GM18870 (cell line): ENCODE measurements at regions not wholly inside any gene's neighbourhood (a gene's known extent, or its start where the extent isn't known, plus 50 kb on each side); places are given as distances from the start of the nearest gene placed in this dataset.
"Not testable (repeated sequence)": the region's sequence is repeated elsewhere in the genome, so short reads cannot be mapped to it uniquely, and the experiment has no call there.

Experiments used
- ATAC-seq: cut with Tn5 transposase; IDR thresholded peaks from one replicate; pipeline ENCODE4 v1.9.1; 2021; ENCODE audit warnings: moderate library complexity; ENCODE audit not compliant: unreplicated experiment

GRCh38 chr5:89584339-89584956, 701.5 kb upstream of the MEF2C start:
- no peak for ATAC-seq

- ATAC-seq, result no peak
Observed at GRCh38 chr5:89583534-89583933, 700.5 kb upstream of the MEF2C start.

- no peak for ATAC-seq
Observed at GRCh38 chr5:89582768-89583339, 699.9 kb upstream of the MEF2C start.

- no peak for ATAC-seq
Observed at GRCh38 chr5:89580976-89581375, 698.0 kb upstream of the MEF2C start.

- ATAC-seq, result no peak
Observed at GRCh38 chr5:89575319-89575718, 692.3 kb upstream of the MEF2C start.

- no peak for ATAC-seq
Observed at GRCh38 chr5:89573345-89573744, 690.4 kb upstream of the MEF2C start.

- no peak for ATAC-seq
Observed at GRCh38 chr5:89572696-89573095, 689.7 kb upstream of the MEF2C start.

DNA sequence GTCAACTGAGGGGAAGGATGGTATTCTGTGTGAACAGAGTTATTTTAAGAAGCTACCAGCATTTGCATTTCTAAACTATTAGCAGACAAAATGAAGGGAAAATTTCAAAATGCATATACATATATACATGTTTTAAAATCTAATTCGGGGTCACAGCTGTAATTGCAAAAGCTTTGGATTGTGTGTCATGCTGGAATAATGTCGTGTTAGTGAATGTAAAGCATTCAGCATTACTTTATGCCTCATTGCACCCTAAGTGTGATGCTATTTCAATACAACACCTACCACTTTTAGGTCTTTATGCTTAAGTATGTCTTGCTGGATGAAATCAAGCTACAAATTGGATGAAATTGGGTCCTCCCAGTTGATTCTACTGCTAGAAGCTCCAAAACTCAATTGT, 687.6 kb upstream of the MEF2C start:
- no peak for ATAC-seq

GRCh38 chr5:89566340-89566739, 683.4 kb upstream of the MEF2C start:
- no peak for ATAC-seq

GRCh38 chr5:89560696-89561095, 677.7 kb upstream of the MEF2C start:
- no peak for ATAC-seq

DNA sequence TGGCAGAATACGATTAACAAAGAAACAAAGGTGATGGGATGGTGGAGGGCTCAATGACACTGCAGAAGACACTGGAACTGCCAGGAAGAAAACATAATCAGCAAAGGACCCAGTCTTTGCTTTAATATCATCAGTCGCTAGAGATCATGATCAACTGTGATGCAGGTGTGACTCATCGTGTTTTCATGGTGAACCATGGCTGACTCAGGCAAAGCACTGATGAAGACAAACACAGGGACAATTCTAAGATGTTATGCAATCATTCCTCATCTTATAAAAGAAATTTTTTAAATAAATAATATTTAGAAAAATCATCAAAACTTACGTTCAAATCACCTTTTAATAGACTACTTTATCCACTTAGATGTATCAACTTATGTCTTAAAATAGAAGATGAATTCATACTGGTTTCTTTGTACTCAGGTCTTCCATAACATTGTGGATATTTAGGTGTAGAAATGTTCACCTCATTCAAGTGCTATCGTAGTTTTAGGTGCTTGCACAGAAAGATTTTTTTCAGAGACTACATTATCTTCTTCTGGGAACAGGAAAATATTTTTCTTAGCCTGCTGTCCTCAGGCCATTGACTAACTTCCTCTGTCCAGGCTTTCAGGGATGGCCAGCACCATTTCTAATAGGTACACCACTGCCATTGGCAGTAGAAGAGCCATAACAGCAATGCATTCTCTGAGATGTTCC, 673.4 kb upstream of the MEF2C start:
- no peak for ATAC-seq

DNA sequence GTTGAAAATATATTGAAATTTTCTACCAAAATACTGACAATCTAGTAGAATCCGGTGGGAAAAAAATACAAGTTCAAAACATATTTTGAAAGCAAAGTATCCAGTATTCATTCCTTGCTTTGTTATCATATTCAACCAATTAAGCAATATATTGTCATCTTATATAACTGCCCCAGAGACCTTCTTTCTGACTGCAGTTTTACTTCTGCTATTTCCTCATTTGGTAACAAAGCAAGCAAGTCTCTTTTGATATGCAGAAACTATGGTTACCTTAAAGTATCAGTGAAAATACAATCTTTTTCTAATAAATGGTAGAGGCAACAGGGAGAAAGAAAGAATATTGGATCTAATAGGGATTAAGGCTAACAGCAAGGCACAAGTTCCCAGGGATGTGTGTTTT, 663.7 kb upstream of the MEF2C start:
- no peak for ATAC-seq

DNA sequence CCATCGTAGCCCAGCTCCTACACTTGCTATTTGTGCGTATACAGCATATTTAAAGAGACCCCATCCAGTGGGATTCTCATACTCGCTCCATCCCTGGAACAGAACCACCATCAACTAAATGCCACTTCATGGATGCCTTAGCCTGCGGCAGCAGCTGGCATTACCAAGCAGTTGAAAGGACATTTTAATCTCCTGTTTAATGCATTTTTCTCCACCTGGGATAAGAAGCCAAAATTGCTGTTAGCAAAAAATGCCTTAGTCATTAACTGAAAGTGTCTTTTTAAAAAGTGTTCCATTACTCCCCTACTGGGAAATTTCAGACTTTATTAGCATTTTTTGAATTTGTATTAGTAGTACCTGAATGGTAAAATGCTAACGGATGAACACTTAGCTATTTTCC, 662.6 kb upstream of the MEF2C start:
- no peak for ATAC-seq

DNA sequence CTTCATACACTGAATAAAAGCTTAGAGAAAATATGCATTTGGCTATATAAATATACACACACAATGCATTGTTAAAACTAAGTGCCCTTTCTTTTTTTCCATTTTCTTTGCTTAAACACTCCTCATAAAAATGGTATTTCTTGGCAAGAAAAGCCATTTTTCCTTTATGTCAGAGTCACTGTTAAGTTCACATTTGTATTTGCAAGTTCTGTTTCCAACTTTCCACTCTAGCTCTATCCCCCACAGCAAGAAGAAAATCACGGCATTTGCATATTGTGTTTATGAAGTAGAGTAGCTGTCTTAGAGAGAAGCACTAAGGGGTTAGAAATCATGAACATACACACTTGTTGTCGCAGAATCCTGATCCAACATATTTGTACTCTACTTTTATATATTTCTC, 662.1 kb upstream of the MEF2C start:
- ATAC-seq, result no peak

DNA sequence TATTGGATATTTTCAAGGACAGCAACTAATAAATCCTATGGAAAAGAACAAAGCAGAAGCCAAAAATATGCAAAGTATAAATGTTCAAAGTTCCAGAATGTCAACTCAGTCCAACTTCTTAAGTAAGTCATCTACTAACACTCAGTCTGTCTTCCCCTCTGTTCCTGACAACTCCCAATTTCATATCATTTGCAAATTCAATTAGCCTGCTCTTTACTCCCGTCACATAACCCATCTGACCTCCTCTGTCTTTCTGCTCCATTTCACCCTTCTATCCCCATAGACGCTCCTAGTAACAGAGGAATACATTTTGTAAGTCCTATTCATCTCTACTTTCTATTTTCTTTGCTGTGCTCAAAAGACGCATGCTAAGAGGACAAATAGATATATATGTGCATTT, 659.8 kb upstream of the MEF2C start:
- ATAC-seq, result no peak

GRCh38 chr5:89537800-89538199, 654.8 kb upstream of the MEF2C start:
- ATAC-seq, result no peak

DNA sequence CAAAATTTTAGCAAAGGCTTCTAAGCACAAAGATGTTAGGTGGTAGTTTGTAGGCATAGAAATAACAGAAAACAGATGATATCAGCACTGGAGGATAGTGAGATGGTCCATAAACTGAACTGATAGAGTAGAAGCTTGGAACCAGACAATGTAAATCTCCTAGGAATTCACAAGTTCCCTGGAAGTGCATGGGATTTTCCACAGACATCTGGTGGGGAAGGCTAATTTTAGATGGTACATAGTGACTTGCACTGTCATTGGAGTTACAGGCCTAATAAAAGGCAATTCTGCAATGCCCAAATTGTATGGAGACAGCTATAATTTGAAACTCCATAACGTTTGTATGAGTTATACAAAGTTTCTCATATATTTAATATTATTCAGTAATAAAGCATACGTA, 653.0 kb upstream of the MEF2C start:
- no peak for ATAC-seq

GRCh38 chr5:89535411-89535810, 652.4 kb upstream of the MEF2C start:
- no peak for ATAC-seq

DNA sequence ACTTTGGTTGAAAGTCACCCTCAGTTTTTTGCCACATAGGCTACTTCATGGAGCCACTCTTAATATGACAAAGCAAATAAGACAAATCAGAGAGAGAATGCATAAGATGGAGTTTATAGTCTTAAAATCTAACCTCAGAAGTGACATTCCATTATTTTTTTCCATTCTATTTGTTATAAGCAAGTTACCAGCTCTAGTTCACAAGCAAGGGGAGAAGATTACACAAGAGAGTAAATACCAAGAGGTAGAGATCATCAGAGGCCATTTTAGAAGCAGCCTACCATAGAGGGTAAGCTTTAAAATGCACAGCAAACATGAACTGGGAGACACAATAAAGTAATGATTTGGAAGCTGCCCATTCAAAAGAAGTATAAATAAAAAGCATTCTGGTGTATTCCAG, 651.3 kb upstream of the MEF2C start:
- no peak for ATAC-seq

DNA sequence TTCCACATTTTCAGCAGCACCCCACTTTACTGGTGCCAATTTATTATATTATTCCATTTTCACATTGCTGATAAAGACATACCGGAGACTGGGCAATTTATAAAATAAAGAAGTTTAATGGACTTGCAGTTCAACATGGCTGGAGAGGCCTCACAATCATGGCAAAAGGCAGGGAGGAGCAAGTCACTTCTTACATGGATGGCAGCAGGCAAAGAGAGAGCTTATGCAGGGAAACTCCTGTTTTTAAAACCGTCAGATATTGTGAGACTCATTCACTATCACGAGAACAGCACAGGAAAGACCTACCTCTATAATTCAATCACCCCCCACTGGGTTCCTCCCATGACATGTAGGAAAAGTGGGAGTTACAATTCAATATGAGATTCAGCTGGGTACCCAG, 641.8 kb upstream of the MEF2C start:
- no peak for ATAC-seq

- ATAC-seq, result not testable (repeated sequence)
Observed at GRCh38 chr5:89523867-89524266, 640.9 kb upstream of the MEF2C start.

DNA sequence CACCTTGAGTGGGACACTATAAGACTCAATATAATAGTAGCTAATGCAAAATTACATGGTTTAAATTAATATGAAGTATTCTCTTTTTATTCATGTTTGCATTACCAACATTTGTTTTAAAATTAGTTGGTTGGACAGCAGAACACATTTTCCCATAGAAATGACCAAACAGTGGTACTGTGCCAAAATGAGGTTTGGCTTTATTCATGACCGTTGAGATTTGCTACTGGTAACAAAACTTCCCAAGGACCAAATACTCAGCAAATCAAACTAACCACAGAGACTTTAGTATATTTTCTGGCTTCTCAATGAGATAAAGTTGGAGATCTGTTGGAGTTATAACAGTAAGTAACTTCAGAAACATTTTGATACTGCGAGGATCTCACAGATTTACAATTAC, 637.8 kb upstream of the MEF2C start:
- no peak for ATAC-seq
